Ovary (tissue), 7 donors: ENCODE measurements at regions not wholly inside any gene's neighbourhood (a gene's known extent, or its start where the extent isn't known, plus 50 kb on each side); places are given as distances from the start of the nearest gene placed in this dataset.

ENCODE experiments used
- DNase-seq, 5 donors: peaks; one replicate each; pipeline ENCODE4 v3.0.0-alpha.2; 2019 to 2020
- H3K27ac ChIP-seq, 2 donors: fragments of 200-600 bp; one replicate each; pipeline versions ENCODE4 v1.5.1 to v1.8.0; 2019 to 2022
- H3K27me3 ChIP-seq: fragments of 200-600 bp; one replicate; pipeline ENCODE4 v1.8.0; 2022
- H3K36me3 ChIP-seq: fragments of 200-600 bp; sonication (generic); one replicate; pipeline ENCODE4 v1.5.1; 2019
- H3K4me1 ChIP-seq: one replicate; pipeline ENCODE4 v1.8.1; 2013; ENCODE audit warnings: mild to moderate bottlenecking, moderate library complexity; ENCODE audit not compliant: insufficient read depth
- H3K4me3 ChIP-seq: fragments of 200-600 bp; sonication (generic); one replicate; pipeline ENCODE4 v1.5.1; 2017
- H3K9me3 ChIP-seq, 2 donors: fragments of 200-600 bp in 1 of 2; sonication (generic) in 1 of 2; one replicate each; pipeline versions ENCODE4 v1.5.1 to v1.8.1; 2013 to 2019; ENCODE audit warnings: mild to moderate bottlenecking in 1 of 2, moderate library complexity in 1 of 2
- CTCF ChIP-seq, 3 donors: fragments of 450-650 bp in 2 of 3; fragments of 200-600 bp in 1 of 3; IDR thresholded peaks; one replicate each; pipeline versions ENCODE4 v1.5.1 to v1.8.0; 2016 to 2022; ENCODE audit warnings: antibody characterized with exemption in 3 of 3, mild to moderate bottlenecking in 1 of 3
- EP300 ChIP-seq: sonication (generic); formaldehyde crosslinking; IDR thresholded peaks from one replicate; pipeline ENCODE4 v1.6.1; 2017; ENCODE audit warnings: antibody characterized with exemption
- POLR2A ChIP-seq: fragments of 450-650 bp; IDR thresholded peaks from one replicate; pipeline ENCODE4 v1.6.1; 2017; ENCODE audit warnings: antibody characterized with exemption, mild to moderate bottlenecking, moderate library complexity
- WGBS, 3 donors: extraction: QIAGEN DNeasy Blood & Tissue Kit in 1 of 3; methylation state at CpG; one replicate each; pipeline versions ENCODE4 v1.1.5 to v1.1.7; 2013 to 2017; 5-methylcytosine and 5-hydroxymethylcytosine counted together
- intact Hi-C, 4 donors: fragments of 100-400 bp; cut with DNase I; formaldehyde crosslinking; loops; one replicate each; pipeline versions ENCODE4 v1.11.0 to v1.15.1; 2022 to 2023
- donor health status: DM: no; HTN: no; CAD: no; lungs with moderate emphysema.
- donor health status: DM: no; HTN: no; CAD: no.
- donor health status: Bipolar disorder and iron deficiency.
- donor health status: DM: no; HTN: no; CAD: no.
- donor health status: DM: yes; HTN: yes; CAD: no.

GRCh38 chr10:15457382-15457781, 86.3 kb upstream of the FAM171A1 start:
- Histone ChIP-seq H3K9me3 (no peaks in the 10 kb centered on the region), H3K4me3 (no peak overlapping the region), H3K27me3 (no peaks in the 10 kb centered on the region), H3K27ac (no peak overlapping the region), H3K4me1 (no peaks in the 10 kb centered on the region), H3K36me3 (no peaks in the 10 kb centered on the region)
- no peak for TF ChIP-seq POLR2A
- no peak for TF ChIP-seq CTCF (IDR thresholded peaks at IDR 0.05)
- TF ChIP-seq EP300, result no peak
- 94 to 97% (median 97%) methylated on average over 5 of the region's 5 CpGs for WGBS, 3 donors
- DNase-seq, result no peak
- intact Hi-C loops, result loop anchor here in 1 of 4 donors (10.0 kb wide), 1 partner anchor 247 kb away; no protein-coding TSS in a partner anchor

GRCh38 chr10:15455456-15455855, 84.4 kb upstream of the FAM171A1 start:
- Histone ChIP-seq H3K27ac (no peak overlapping the region), H3K27me3 (no peaks in the 10 kb centered on the region), H3K36me3 (no peaks in the 10 kb centered on the region), H3K4me3 (no peak overlapping the region), H3K4me1 (no peaks in the 10 kb centered on the region), H3K9me3 (no peaks in the 10 kb centered on the region)
- intact Hi-C loops, result loop anchor here in 1 of 4 donors (10.0 kb wide), 1 partner anchor 249 kb away; no protein-coding TSS in a partner anchor
- DNase-seq, result no peak
- no peak for TF ChIP-seq EP300
- no peak for TF ChIP-seq POLR2A
- no peak for TF ChIP-seq CTCF (IDR thresholded peaks at IDR 0.05)

- no peaks in the 10 kb centered on the region for H3K4me1 ChIP-seq
- H3K27ac ChIP-seq, result no peak overlapping the region
- no peak for DNase-seq
- TF ChIP-seq POLR2A (no peak), CTCF (IDR thresholded peaks at IDR 0.05) (no peak), EP300 (no peak)
- 51 to 68% (median 56%) methylated on average over 3 of the region's 3 CpGs for WGBS, 3 donors
- no peaks in the 10 kb centered on the region for H3K27me3 ChIP-seq
- intact Hi-C loops, result loop anchor here in 1 of 4 donors (10.0 kb wide), 1 partner anchor 251 kb away; no protein-coding TSS in a partner anchor
- no peaks in the 10 kb centered on the region for H3K9me3 ChIP-seq
- no peaks in the 10 kb centered on the region for H3K36me3 ChIP-seq
- no peak overlapping the region for H3K4me3 ChIP-seq
Measured at GRCh38 chr10:15453926-15454325, 82.8 kb upstream of the FAM171A1 start.

GRCh38 chr10:15453457-15453856, 82.4 kb upstream of the FAM171A1 start:
- H3K4me3 ChIP-seq, result no peak overlapping the region
- no peaks in the 10 kb centered on the region for H3K4me1 ChIP-seq
- WGBS, 3 donors, result 13 to 19% (median 15%) methylated on average over 5 of the region's 5 CpGs
- no peak overlapping the region for H3K27ac ChIP-seq
- no peaks in the 10 kb centered on the region for H3K27me3 ChIP-seq
- H3K36me3 ChIP-seq, result no peaks in the 10 kb centered on the region
- TF ChIP-seq CTCF (IDR thresholded peaks at IDR 0.05) (no peak), EP300 (no peak), POLR2A (no peak)
- no peaks in the 10 kb centered on the region for H3K9me3 ChIP-seq
- intact Hi-C loops, result loop anchor here in 1 of 4 donors (10.0 kb wide), 1 partner anchor 251 kb away; no protein-coding TSS in a partner anchor
- no peak for DNase-seq
